Dendritic cell treated with granulocyte-macrophage colony-stimulating factor and Interleukin-4, amounts not matched to agents 40 ng/mL and 50 ng/mL, for 4 days (primary cell): ENCODE measurements at regions not wholly inside any gene's neighbourhood (a gene's known extent, or its start where the extent isn't known, plus 50 kb on each side); places are given as distances from the start of the nearest gene placed in this dataset.
"Not testable (repeated sequence)": the region's sequence is repeated elsewhere in the genome, so short reads cannot be mapped to it uniquely, and the experiment has no call there.

Experiments used
- H3K27ac Mint-ChIP-seq: one replicate; pipeline ENCODE4 v1.8.0; 2022; ENCODE audit warnings: mild to moderate bottlenecking, mixed read lengths
- H3K27me3 Mint-ChIP-seq: one replicate; pipeline ENCODE4 v1.8.0; 2022; ENCODE audit warnings: mild to moderate bottlenecking, mixed read lengths
- H3K36me3 Mint-ChIP-seq: one replicate; pipeline ENCODE4 v1.8.0; 2022; ENCODE audit warnings: low read depth, mixed read lengths
- H3K4me1 Mint-ChIP-seq: one replicate; pipeline ENCODE4 v1.8.0; 2022; ENCODE audit warnings: low read depth, mixed read lengths
- H3K4me3 Mint-ChIP-seq: one replicate; pipeline ENCODE4 v1.8.0; 2022; ENCODE audit warnings: mild to moderate bottlenecking, moderate library complexity, mixed read lengths
- H3K9me3 Mint-ChIP-seq: one replicate; pipeline ENCODE4 v1.8.0; 2022; ENCODE audit warnings: mixed read lengths
- intact Hi-C: fragments of 100-400 bp; cut with micrococcal nuclease; formaldehyde crosslinking; loops from one replicate; pipeline ENCODE4 v1.15.0; 2022

- Mint-ChIP-seq H3K9me3 (peaks cover 13% of the 10 kb centered on the region), H3K27ac (no peak overlapping the region), H3K4me1 (no peaks in the 10 kb centered on the region), H3K27me3 (no peaks in the 10 kb centered on the region), H3K4me3 (no peak overlapping the region), H3K36me3 (no peaks in the 10 kb centered on the region)
- intact Hi-C loops, result no loop called here
Observed at GRCh38 chr13:64718116-64718515, 2512.0 kb downstream of the PCDH9 start.

DNA sequence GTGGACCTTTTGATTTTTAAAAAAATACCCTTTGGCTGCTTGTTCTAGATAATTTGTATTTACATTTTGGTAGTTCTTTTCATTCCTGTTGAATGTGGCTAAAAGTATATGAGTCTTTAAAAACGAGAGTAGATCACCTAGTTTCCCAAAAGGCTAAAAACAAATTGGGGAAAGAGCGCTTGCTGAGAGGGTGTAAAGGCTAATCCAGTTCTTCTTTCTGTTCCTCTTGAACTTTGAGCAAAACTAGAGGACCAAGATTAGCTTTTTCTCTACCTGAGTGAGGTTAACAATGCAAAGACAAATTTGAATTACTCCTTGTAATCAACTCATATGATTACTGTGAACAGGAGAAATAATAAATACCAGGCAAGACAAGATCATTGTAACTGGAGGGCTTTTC is 2513.2 kb downstream of the PCDH9 start:
- H3K9me3 Mint-ChIP-seq, result peaks cover 13% of the 10 kb centered on the region
- H3K4me1 Mint-ChIP-seq, result no peaks in the 10 kb centered on the region
- H3K4me3 Mint-ChIP-seq, result no peak overlapping the region
- H3K36me3 Mint-ChIP-seq, result no peaks in the 10 kb centered on the region
- intact Hi-C loops, result no loop called here
- H3K27me3 Mint-ChIP-seq, result no peaks in the 10 kb centered on the region
- no peak overlapping the region for H3K27ac Mint-ChIP-seq

GRCh38 chr13:64709079-64709478 is 2521.1 kb downstream of the PCDH9 start:
- intact Hi-C loops, result no loop called here

DNA sequence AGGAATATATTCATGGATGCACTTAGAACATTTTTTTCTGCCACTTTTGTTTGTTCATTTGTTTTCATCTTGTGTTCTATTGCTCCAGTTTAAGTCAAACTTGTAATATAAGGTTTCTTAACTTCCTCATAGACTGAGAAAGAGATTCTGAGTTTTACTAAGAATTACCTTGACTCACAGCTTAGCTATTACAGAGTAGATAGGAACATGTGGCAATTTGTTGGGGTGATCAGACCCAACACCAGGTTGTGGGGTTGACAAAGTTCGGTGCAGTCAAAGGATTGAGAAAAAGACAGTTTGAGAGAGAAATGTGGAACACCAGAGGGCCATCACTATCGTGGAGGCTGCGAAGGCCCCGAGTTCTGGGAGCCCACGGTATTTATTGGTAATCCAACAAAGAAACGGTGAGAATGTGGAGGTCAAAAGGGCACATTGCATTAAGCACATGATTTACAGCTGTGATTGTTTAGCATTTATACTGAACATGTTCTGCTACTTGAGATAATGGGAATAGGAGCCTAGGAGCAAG is 2526.0 kb downstream of the PCDH9 start:
- Mint-ChIP-seq H3K27ac (no peak overlapping the region), H3K4me3 (no peak overlapping the region), H3K36me3 (no peaks in the 10 kb centered on the region), H3K9me3 (peaks cover 40% of the 10 kb centered on the region), H3K4me1 (no peaks in the 10 kb centered on the region), H3K27me3 (no peaks in the 10 kb centered on the region)
- intact Hi-C loops, result no loop called here

More at GRCh38 chr13:64709079-64709478, 2521.1 kb downstream of the PCDH9 start:
- H3K27ac Mint-ChIP-seq, result no peak overlapping the region
- H3K4me3 Mint-ChIP-seq, result no peak overlapping the region
- H3K27me3 Mint-ChIP-seq, result no peaks in the 10 kb centered on the region
- no peaks in the 10 kb centered on the region for H3K36me3 Mint-ChIP-seq
- H3K9me3 Mint-ChIP-seq, result peaks cover 43% of the 10 kb centered on the region
- H3K4me1 Mint-ChIP-seq, result no peaks in the 10 kb centered on the region

- Mint-ChIP-seq H3K9me3 (peaks cover 8% of the 10 kb centered on the region), H3K27ac (no peak overlapping the region), H3K4me3 (no peak overlapping the region), H3K36me3 (no peaks in the 10 kb centered on the region), H3K4me1 (no peaks in the 10 kb centered on the region), H3K27me3 (no peaks in the 10 kb centered on the region)
- intact Hi-C loops, result no loop called here
Observed at GRCh38 chr13:64697226-64697625, 2532.9 kb downstream of the PCDH9 start.

- Mint-ChIP-seq H3K36me3 (no peaks in the 10 kb centered on the region), H3K4me3 (no peak overlapping the region), H3K9me3 (peaks cover 23% of the 10 kb centered on the region), H3K27me3 (no peaks in the 10 kb centered on the region), H3K27ac (no peak overlapping the region), H3K4me1 (no peaks in the 10 kb centered on the region)
- intact Hi-C loops, result no loop called here
Observed at GRCh38 chr13:64688893-64689677, 2541.1 kb downstream of the PCDH9 start.

GRCh38 chr13:64686536-64686935 is 2543.6 kb downstream of the PCDH9 start:
- H3K4me3 Mint-ChIP-seq, H3K27ac Mint-ChIP-seq, H3K4me1 Mint-ChIP-seq, H3K36me3 Mint-ChIP-seq, intact Hi-C loops, H3K27me3 Mint-ChIP-seq: not testable (repeated sequence)
- peaks cover 18% of the 10 kb centered on the region for H3K9me3 Mint-ChIP-seq

DNA sequence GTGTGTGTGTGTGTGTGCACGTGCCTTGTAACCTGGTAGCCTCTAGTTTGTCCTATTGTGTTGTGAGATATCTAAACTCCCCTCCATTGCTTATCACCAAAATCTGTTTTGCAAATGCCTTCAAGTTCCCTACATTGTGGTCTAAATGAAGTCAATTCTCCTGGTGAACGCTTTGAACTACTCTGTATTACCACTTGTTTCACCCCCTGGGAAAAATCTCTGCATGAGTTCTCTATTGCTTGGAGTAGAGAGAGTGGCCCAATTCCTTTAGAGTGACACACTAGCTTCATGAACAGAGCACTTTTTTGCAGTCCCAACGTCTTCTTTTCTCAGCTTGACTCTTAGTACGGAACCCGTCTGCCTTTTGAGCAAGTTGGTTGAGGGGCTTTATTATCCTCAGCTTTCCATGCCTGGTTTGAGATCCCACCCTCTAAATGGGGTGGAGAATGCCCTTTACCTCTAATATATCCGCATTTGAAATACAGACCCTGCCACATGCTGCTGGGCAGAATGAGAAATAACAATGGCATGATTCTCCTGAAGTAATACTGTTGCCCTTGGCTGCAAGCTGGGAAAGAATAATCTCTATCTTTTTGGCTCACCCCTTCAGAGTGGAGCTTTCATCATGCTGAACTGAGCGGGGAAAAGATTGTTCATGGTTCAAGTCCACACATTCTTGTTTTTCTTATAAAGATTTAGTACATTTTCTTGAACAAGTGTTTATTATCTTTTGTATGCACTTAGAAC is 2545.3 kb downstream of the PCDH9 start:
- no peak overlapping the region for H3K27ac Mint-ChIP-seq
- peaks cover 18% of the 10 kb centered on the region for H3K9me3 Mint-ChIP-seq
- H3K4me3 Mint-ChIP-seq, result no peak overlapping the region
- H3K36me3 Mint-ChIP-seq, result no peaks in the 10 kb centered on the region
- intact Hi-C loops, result no loop called here
- H3K27me3 Mint-ChIP-seq, result no peaks in the 10 kb centered on the region
- H3K4me1 Mint-ChIP-seq, result no peaks in the 10 kb centered on the region

- intact Hi-C loops, result no loop called here
- no peak overlapping the region for H3K4me3 Mint-ChIP-seq
- no peak overlapping the region for H3K27ac Mint-ChIP-seq
- H3K9me3 Mint-ChIP-seq, result peaks cover 18% of the 10 kb centered on the region
- H3K27me3 Mint-ChIP-seq, result no peaks in the 10 kb centered on the region
- no peaks in the 10 kb centered on the region for H3K36me3 Mint-ChIP-seq
- no peaks in the 10 kb centered on the region for H3K4me1 Mint-ChIP-seq
Observed at GRCh38 chr13:64684108-64684507, 2546.0 kb downstream of the PCDH9 start.

DNA sequence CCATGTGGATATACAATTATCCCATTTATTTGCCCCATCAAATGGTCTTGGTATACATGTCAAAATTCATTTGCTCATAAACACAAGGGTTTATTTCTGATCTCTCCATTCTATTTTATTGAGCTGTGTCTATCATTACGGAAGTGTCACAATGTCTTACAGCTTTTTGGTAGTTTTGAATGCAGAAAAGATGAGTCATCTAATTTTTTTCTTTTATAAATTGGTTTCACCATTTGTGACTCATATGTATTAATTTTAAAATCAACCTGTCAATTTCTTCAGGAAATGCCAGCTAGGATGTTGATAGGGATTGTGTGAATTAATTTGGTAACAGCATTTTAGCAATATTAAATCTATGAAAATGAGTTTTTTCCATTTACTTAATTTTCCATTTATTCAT is 2549.4 kb downstream of the PCDH9 start:
- no peaks in the 10 kb centered on the region for H3K27me3 Mint-ChIP-seq
- no peaks in the 10 kb centered on the region for H3K36me3 Mint-ChIP-seq
- intact Hi-C loops, result no loop called here
- H3K4me3 Mint-ChIP-seq, result no peak overlapping the region
- H3K27ac Mint-ChIP-seq, result no peak overlapping the region
- peaks cover 18% of the 10 kb centered on the region for H3K9me3 Mint-ChIP-seq
- H3K4me1 Mint-ChIP-seq, result no peaks in the 10 kb centered on the region

GRCh38 chr13:64675255-64675892 is 2554.8 kb downstream of the PCDH9 start:
- Mint-ChIP-seq H3K36me3 (no peaks in the 10 kb centered on the region), H3K27ac (no peak overlapping the region), H3K9me3 (peaks cover 40% of the 10 kb centered on the region), H3K4me3 (no peak overlapping the region), H3K27me3 (no peaks in the 10 kb centered on the region), H3K4me1 (no peaks in the 10 kb centered on the region)
- intact Hi-C loops, result no loop called here

DNA sequence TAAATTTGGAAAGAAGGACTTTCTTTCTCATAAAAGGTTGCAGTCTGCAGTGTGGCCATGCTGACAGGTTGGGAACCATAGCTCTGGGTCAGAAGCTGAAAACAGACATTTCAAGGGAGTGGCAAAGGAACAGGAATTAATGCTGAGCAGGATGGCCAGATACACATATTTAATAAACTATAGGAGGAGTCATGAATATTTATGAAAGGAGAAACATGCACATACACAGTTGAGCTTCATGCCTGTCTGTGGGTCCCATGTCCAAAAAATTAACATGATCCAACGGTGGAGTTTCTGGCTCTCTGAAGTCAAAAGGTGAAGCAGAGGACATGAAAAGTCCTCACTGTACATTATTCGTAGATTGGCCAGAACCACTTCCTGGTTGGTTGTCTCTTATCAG is 2556.0 kb downstream of the PCDH9 start:
- intact Hi-C loops, result no loop called here
- peaks cover 40% of the 10 kb centered on the region for H3K9me3 Mint-ChIP-seq
- H3K27ac Mint-ChIP-seq, result no peak overlapping the region
- H3K4me1 Mint-ChIP-seq, result no peaks in the 10 kb centered on the region
- no peaks in the 10 kb centered on the region for H3K36me3 Mint-ChIP-seq
- H3K27me3 Mint-ChIP-seq, result no peaks in the 10 kb centered on the region
- no peak overlapping the region for H3K4me3 Mint-ChIP-seq

DNA sequence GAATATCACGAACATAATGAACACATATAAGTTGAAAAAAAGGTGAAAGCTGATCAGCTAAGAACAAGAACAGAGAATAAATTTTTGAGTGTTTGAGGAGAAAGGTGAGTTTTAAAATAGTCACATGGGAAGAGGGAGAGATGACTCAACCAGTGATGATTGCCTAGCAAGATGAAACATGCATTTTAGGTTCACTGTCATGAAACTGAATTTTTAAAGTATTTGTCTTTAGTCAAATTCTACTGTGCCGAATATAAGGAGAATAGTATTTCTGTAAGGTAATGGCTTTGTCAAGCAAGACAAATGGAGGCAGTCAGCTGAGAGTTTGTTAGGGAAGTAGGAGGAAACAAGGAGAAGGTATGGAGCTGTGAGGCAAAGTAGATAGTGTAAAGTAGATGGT is 2557.4 kb downstream of the PCDH9 start:
- intact Hi-C loops, result no loop called here
- no peaks in the 10 kb centered on the region for H3K36me3 Mint-ChIP-seq
- no peaks in the 10 kb centered on the region for H3K4me1 Mint-ChIP-seq
- no peaks in the 10 kb centered on the region for H3K27me3 Mint-ChIP-seq
- H3K27ac Mint-ChIP-seq, result no peak overlapping the region
- H3K4me3 Mint-ChIP-seq, result no peak overlapping the region
- peaks cover 40% of the 10 kb centered on the region for H3K9me3 Mint-ChIP-seq
